ENCODE measurements at regions not wholly inside any gene's neighbourhood (a gene's known extent, or its start where the extent isn't known, plus 50 kb on each side); places are given as distances from the start of the nearest gene placed in this dataset. TPM values are rescaled to one million over a fixed set of nuclear protein-coding genes. Genes with fewer than 3 reads are reported as not detected.

Small RNA genes lying in the stretch of these regions (small RNA-seq; reads per million reads assigned to genes)
- gene RF00284 (ENCODE audit: low replicate concordance) (not detected), gene RNA5SP371 (ENCODE audit: low replicate concordance) (not detected)
